Kidney epithelial cell (primary cell): ENCODE measurements at regions not wholly inside any gene's neighbourhood (a gene's known extent, or its start where the extent isn't known, plus 50 kb on each side); places are given as distances from the start of the nearest gene placed in this dataset.

Source experiments
- DNase-seq: peaks from one replicate; pipeline ENCODE4 v3.0.0-alpha.2; 2010; ENCODE audit warnings: low read depth
- H3K27me3 ChIP-seq: 2 replicates; pipeline ENCODE4 v1.6.0; 2011; ENCODE audit warnings: low read length; ENCODE audit not compliant: control insufficient read depth, insufficient read depth
- H3K36me3 ChIP-seq: 2 replicates; pipeline ENCODE4 v1.5.1; 2011; ENCODE audit warnings: low read length; ENCODE audit not compliant: control insufficient read depth, insufficient read depth
- H3K4me3 ChIP-seq: 2 replicates; pipeline ENCODE4 v1.5.1; 2011; ENCODE audit warnings: low read depth, mild to moderate bottlenecking, control low read depth, low read length
- CTCF ChIP-seq: IDR thresholded peaks from 2 replicates; pipeline ENCODE4 v1.5.1; 2011; ENCODE audit warnings: mild to moderate bottlenecking, moderate library complexity, low read length, control low read depth, inconsistent platforms; ENCODE audit not compliant: insufficient read depth, poor library complexity, severe bottlenecking

- DNase-seq = no peak
- no peaks in the 10 kb centered on the region for H3K27me3 ChIP-seq
- no peak overlapping the region for H3K4me3 ChIP-seq
- H3K36me3 ChIP-seq = no peaks in the 10 kb centered on the region
- TF ChIP-seq CTCF = no peak
Measured at GRCh38 chr2:118241128-118241527, 152.9 kb downstream of the INSIG2 start.

- no peak for DNase-seq
- no peak overlapping the region for H3K4me3 ChIP-seq
- H3K27me3 ChIP-seq = no peaks in the 10 kb centered on the region
- TF ChIP-seq CTCF = no peak
- H3K36me3 ChIP-seq = no peaks in the 10 kb centered on the region
Measured at GRCh38 chr2:118240276-118240675, 152.0 kb downstream of the INSIG2 start.

GRCh38 chr2:118239284-118239683 is 151.0 kb downstream of the INSIG2 start:
- Histone ChIP-seq H3K27me3 (no peaks in the 10 kb centered on the region), H3K4me3 (no peak overlapping the region), H3K36me3 (no peaks in the 10 kb centered on the region)
- DNase-seq = no peak
- TF ChIP-seq CTCF = no peak

GRCh38 chr2:118237451-118237850 is 149.2 kb downstream of the INSIG2 start:
- no peak for DNase-seq
- TF ChIP-seq CTCF = no peak
- H3K27me3 ChIP-seq = no peaks in the 10 kb centered on the region
- H3K4me3 ChIP-seq = no peak overlapping the region
- H3K36me3 ChIP-seq = no peaks in the 10 kb centered on the region

- H3K4me3 ChIP-seq = no peak overlapping the region
- H3K27me3 ChIP-seq = peaks cover 2% of the 10 kb centered on the region
- DNase-seq = no peak
- no peak for TF ChIP-seq CTCF
- H3K36me3 ChIP-seq = no peaks in the 10 kb centered on the region
Measured at GRCh38 chr2:118232796-118233195, 144.5 kb downstream of the INSIG2 start.

GRCh38 chr2:118232391-118232790 is 144.1 kb downstream of the INSIG2 start:
- no peak overlapping the region for H3K4me3 ChIP-seq
- no peaks in the 10 kb centered on the region for H3K36me3 ChIP-seq
- H3K27me3 ChIP-seq = peaks cover 2% of the 10 kb centered on the region
- DNase-seq = no peak
- TF ChIP-seq CTCF = no peak
